PC-3 (cell line): ENCODE measurements at regions not wholly inside any gene's neighbourhood (a gene's known extent, or its start where the extent isn't known, plus 50 kb on each side); places are given as distances from the start of the nearest gene placed in this dataset.

Source experiments
- CTCF ChIP-seq: fragments of 300-600 bp; sonication (generic); conservative IDR thresholded peaks from 2 replicates; pipeline ENCODE4 v1.5.1; 2017; ENCODE audit warnings: antibody characterized with exemption, low read depth, mild to moderate bottlenecking, low read length
- EZH2 ChIP-seq: fragments of 300-600 bp; sonication (generic); IDR thresholded peaks from one replicate; pipeline ENCODE4 v1.6.1; 2017; ENCODE audit warnings: antibody characterized with exemption, mild to moderate bottlenecking, low read length; ENCODE audit not compliant: unreplicated experiment

DNA sequence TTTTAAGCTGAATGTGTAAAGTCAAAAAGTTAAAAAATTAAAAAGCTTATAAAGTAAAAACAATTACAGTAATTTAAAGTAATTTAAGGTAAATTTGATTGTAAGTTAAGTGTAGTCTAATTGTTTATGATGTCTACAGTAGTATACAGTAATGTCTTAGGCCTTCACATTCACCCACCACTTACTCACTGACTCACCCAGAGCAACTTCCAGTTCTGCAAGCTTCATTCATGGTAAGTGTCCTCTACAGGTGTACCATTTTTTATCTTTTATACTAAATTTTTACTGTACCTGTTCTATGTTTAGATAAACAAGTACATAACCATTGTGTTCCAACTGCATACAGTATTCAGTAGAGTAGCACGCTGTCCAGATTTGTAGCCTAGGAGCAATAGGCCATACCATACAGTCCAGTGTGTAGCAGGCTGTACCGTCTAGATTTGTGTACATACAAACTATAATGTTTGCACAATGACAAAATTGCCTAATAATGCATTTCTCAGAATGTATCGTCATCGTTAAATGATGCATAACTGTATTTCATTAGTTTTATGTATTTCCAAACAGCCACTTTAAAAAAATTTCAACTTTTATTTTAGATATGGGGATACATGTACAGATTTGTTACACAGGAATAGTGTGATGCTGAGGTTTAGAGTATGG is 319.3 kb downstream of the DYSF start:
- TF ChIP-seq CTCF = no peak
- TF ChIP-seq EZH2 = no peak
